HG02798 (cell line): ENCODE measurements at regions not wholly inside any gene's neighbourhood (a gene's known extent, or its start where the extent isn't known, plus 50 kb on each side); places are given as distances from the start of the nearest gene placed in this dataset.
"Not testable (repeated sequence)": the region's sequence is repeated elsewhere in the genome, so short reads cannot be mapped to it uniquely, and the experiment has no call there.

Experiments used
- ATAC-seq: cut with Tn5 transposase; IDR thresholded peaks from one replicate; pipeline ENCODE4 v1.9.1; 2021; ENCODE audit warnings: mild to moderate bottlenecking; ENCODE audit not compliant: unreplicated experiment, poor library complexity

DNA sequence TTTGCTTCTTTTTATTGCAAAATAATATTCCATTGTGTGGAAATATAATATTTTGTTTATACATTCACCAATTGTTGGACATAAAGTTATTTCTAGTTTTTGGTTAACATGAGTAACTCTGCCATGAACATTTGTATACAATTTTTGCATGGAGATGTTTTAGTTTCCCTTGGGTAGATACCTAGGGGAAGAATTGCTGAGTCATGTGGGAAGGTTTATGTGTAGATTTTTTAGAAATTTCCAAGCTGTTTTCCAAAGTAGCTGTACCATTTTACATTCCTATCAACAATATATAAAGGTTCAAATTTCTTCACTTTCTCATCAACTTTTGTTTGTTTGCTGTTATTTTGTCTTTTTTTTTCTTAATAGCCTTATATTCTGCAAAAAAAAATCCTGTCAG lies 664.7 kb upstream of the FBXO33 start:
- no peak for ATAC-seq

- ATAC-seq, result no peak
These were observed 661.6 kb upstream of the FBXO33 start for GRCh38 chr14:40093800-40094199.

GRCh38 chr14:40074169-40074568 lies 641.9 kb upstream of the FBXO33 start:
- no peak for ATAC-seq

DNA sequence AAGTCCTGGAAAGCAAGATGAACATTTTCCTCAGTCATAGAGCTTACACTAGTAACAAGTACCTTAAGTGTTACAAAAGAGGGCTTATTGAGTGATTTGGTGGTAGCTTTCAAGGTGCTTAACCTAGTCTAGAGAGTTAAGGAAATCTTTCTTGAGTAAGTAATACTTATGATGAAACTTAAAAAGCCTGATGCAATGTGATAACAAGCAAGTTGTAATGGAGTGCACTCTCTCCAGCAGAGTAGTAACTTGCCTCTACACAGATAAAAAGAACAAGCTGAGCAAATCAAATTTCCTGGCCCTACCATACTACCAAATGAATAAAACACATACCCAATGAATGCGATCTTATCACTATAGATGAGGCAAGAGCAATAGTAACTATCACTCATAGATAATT lies 639.9 kb upstream of the FBXO33 start:
- no peak for ATAC-seq

- no peak for ATAC-seq
These were observed 627.0 kb upstream of the FBXO33 start for GRCh38 chr14:40058901-40059897.

DNA sequence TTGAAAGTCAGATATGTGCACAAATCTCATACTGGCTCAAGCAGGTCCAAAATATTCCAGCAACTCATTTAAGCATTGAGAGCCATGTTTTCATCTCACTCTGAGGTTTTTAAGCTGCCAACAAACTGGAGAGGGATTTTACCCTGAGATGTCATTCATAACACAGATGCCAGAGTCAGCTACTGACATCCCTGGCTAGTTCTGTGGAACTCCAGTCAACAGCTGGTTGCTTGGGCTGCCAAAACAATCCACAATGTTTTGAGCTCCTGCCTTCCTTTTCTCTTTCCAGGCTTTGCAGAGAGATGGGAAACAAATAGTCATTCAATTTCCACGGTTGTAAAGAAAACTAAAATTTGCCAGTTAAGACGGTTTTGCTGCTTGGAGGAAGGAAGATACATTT lies 621.2 kb upstream of the FBXO33 start:
- no peak for ATAC-seq

DNA sequence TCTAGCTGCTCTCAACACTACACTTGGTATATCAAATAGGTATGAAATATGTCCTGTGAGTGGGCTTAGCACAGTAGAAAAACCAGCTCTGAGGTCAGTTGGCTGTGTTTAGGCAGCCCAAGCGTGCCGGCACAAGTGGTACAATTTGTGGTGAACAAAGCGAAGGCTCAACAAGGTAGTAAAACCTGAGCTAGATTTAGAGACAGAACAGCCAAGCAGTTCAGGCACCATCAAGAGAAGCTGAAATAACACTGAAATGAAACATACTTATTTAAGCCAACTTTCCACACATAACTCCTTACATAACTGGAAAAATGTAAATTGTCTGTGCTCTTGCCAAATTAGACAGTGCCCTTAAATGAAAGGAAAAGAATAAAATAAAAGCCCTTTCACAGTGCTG lies 596.8 kb upstream of the FBXO33 start:
- ATAC-seq, result no peak

- ATAC-seq, result no peak
These were observed 592.9 kb upstream of the FBXO33 start for GRCh38 chr14:40025101-40025500.

- ATAC-seq, result no peak
These were observed 578.7 kb upstream of the FBXO33 start for GRCh38 chr14:40010961-40011360.

- ATAC-seq, result no peak
These were observed 577.5 kb upstream of the FBXO33 start for GRCh38 chr14:40009771-40010170.

- ATAC-seq, result not testable (repeated sequence)
These were observed 576.1 kb upstream of the FBXO33 start for GRCh38 chr14:40008345-40008744.

DNA sequence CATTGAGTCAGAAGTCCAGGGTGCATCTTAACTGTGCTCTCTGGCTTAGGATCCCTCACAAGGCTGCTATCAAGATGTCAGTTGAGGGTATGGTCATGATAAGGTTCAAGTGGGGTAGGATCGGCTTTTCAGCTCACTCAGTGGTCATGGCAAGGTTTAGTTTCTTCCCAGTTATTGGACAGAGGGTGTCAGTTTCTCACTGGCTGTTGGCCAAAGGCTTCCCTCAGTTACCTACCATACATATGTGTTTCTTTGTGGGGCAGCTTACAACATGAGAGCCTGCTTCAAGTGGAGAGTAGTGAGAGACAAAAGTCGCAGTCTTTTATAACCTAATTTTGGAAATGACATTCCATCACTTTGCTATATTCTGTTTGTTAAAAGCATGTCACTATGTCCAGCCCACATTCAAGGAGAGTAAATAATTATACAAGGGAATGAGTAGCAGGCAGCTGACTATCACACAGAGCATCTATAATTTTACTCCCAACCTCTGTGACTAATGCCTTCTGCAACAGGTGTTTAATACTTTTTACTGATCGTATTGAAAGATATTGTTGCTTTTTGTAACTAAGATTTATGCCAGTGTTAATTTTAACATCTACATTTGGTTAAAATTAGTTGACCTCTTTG lies 572.8 kb upstream of the FBXO33 start:
- ATAC-seq, result no peak

GRCh38 chr14:40003773-40004172 lies 571.5 kb upstream of the FBXO33 start:
- no peak for ATAC-seq

GRCh38 chr14:39998854-39999253 lies 566.6 kb upstream of the FBXO33 start:
- no peak for ATAC-seq

- ATAC-seq, result no peak
These were observed 565.9 kb upstream of the FBXO33 start for GRCh38 chr14:39998114-39998513.

DNA sequence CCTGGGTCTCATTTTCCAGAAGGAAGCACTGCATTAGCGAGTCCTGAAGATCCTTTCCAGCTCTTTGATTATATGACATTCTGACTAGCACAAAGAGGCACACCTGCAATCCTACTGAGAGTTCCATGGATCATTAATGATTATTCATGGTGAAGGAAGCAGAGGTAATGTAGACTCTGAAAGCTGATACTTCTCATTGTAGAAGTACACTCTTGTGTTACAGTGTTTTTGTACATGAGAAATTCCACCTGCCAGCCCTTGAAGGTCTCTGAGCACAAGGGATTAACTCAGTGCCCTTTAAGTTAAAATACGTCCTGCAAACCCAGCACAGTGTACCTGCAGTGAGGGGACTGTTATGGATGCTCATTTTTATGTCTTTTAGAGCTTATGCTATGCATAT lies 558.8 kb upstream of the FBXO33 start:
- no peak for ATAC-seq

- ATAC-seq, result no peak
These were observed 556.7 kb upstream of the FBXO33 start for GRCh38 chr14:39988939-39989338.

- no peak for ATAC-seq
These were observed 552.1 kb upstream of the FBXO33 start for GRCh38 chr14:39984323-39984722.

GRCh38 chr14:39977198-39977597 lies 545.0 kb upstream of the FBXO33 start:
- ATAC-seq, result no peak

GRCh38 chr14:39974036-39974435 lies 541.8 kb upstream of the FBXO33 start:
- ATAC-seq, result peak; percentile 98

- ATAC-seq, result no peak
These were observed 540.5 kb upstream of the FBXO33 start for GRCh38 chr14:39972704-39973103.

DNA sequence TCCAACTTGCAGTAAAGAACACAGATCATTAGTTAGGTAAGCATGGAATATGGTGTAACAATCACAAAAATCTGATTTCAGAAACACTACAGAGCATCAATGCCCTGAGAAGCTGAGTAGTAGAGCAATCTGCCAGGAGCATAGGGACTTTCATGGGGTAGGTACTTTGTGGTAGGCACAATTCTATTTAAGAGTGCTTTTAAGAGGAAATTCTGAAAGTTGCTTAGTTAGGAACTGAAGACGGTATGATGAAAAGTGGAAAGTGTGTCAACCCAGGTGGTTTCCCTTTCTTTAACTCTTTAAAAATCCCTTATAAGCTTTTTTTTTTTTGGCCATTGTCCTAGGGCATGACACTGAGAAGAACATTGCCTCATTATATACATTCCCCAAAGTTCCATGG lies 535.7 kb upstream of the FBXO33 start:
- peak; percentile 49 for ATAC-seq
